GM12874 (cell line): ENCODE measurements at regions not wholly inside any gene's neighbourhood (a gene's known extent, or its start where the extent isn't known, plus 50 kb on each side); places are given as distances from the start of the nearest gene placed in this dataset.

Source experiments
- CTCF ChIP-seq: IDR thresholded peaks from 2 replicates; pipeline ENCODE4 v1.5.1; 2011; ENCODE audit warnings: low read depth, mild to moderate bottlenecking, control low read depth, low read length, moderate library complexity; ENCODE audit not compliant: insufficient read depth

- TF ChIP-seq CTCF = no peak
Measured at GRCh38 chr4:96131186-96131585, 291.3 kb downstream of the PDHA2 start.

- TF ChIP-seq CTCF = no peak
Measured at GRCh38 chr4:96134806-96135205, 294.9 kb downstream of the PDHA2 start.

- TF ChIP-seq CTCF = no peak
Measured at GRCh38 chr4:96136056-96136455, 296.2 kb downstream of the PDHA2 start.

- TF ChIP-seq CTCF = no peak
Measured at GRCh38 chr4:96139251-96139929, 299.5 kb downstream of the PDHA2 start.

GRCh38 chr4:96145601-96146000 lies 305.7 kb downstream of the PDHA2 start:
- TF ChIP-seq CTCF = no peak

GRCh38 chr4:96146686-96147085 lies 306.8 kb downstream of the PDHA2 start:
- TF ChIP-seq CTCF = no peak

GRCh38 chr4:96149894-96150293 lies 310.0 kb downstream of the PDHA2 start:
- TF ChIP-seq CTCF = no peak
